MM.1S (cell line): ENCODE measurements at regions not wholly inside any gene's neighbourhood (a gene's known extent, or its start where the extent isn't known, plus 50 kb on each side); places are given as distances from the start of the nearest gene placed in this dataset.

ENCODE experiments used
- EZH2 ChIP-seq: fragments of 300-600 bp; sonication (generic); optimal IDR thresholded peaks from 2 replicates; pipeline ENCODE3; 2017; ENCODE audit warnings: low read depth, mild to moderate bottlenecking, antibody characterized with exemption, low read length, mixed read lengths
- TF ChIP-seq, protein P1 (sequence below): fragments of 300-600 bp; sonication (generic); IDR thresholded peaks from 2 replicates; pipeline ENCODE4 v1.5.1; 2016; ENCODE audit warnings: antibody characterized with exemption, low read length, mixed read lengths

DNA sequence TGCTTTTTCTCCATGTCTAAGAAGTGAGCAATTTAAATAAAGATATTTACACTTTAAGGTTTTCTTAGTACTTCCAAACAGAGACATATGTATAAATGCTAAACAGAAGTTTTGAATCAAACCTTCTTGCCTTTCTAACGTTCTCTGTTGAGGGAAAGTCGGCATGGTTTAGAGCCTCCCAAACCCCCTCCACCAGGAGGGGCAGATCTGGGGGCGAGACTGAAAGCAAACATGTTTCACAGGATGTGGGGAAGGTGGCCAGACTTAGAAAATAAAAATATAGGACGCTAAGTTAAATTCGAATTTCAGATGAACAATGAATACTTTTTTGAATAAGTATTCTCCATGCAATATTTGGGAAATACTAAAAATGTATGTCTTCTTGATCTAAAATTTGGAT is 208.3 kb upstream of the SHH start:
- TF ChIP-seq, protein P1, sequence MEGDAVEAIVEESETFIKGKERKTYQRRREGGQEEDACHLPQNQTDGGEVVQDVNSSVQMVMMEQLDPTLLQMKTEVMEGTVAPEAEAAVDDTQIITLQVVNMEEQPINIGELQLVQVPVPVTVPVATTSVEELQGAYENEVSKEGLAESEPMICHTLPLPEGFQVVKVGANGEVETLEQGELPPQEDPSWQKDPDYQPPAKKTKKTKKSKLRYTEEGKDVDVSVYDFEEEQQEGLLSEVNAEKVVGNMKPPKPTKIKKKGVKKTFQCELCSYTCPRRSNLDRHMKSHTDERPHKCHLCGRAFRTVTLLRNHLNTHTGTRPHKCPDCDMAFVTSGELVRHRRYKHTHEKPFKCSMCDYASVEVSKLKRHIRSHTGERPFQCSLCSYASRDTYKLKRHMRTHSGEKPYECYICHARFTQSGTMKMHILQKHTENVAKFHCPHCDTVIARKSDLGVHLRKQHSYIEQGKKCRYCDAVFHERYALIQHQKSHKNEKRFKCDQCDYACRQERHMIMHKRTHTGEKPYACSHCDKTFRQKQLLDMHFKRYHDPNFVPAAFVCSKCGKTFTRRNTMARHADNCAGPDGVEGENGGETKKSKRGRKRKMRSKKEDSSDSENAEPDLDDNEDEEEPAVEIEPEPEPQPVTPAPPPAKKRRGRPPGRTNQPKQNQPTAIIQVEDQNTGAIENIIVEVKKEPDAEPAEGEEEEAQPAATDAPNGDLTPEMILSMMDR, result no peak
- no peak for TF ChIP-seq EZH2
